Ecto neural progenitor cell (in vitro differentiated cells): ENCODE measurements at regions not wholly inside any gene's neighbourhood (a gene's known extent, or its start where the extent isn't known, plus 50 kb on each side); places are given as distances from the start of the nearest gene placed in this dataset.

ENCODE experiments used
- DNase-seq: peaks from one replicate; pipeline ENCODE4 v3.0.0-alpha.2; 2018; ENCODE audit warnings: low spot score

DNA sequence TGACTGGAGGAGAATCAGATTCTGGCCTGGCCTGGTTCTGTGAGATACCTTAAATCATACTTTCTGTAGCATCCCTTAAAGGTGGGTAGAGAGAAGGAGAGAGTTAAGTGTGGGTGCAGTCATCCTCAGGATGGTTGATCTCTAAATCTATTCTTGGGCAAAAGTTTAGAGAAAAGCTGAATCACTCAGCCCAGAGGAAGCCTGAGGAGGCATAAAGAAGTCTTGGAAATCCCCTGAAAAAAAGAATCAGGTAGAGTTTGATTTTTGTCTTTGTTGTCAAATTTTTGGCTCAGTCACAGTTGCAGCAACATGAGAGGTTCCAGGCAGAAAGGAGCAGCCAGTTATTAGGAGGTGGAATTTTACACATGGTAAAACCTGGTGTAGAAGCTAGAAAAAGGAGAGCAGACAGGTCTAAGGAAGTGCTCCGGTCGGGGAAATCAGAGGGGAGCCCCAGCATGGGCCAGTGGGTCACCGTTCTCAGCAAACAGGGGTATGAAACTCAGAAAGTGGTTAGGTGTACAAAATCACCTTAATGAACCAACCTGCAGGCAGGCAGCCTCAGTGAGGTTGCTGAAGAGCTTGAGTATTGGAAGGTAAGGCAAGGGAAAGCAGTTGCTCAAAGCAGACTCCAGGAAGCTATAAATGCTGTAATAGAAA is 116.2 kb upstream of the CNTLN start:
- DNase-seq, result no peak

DNA sequence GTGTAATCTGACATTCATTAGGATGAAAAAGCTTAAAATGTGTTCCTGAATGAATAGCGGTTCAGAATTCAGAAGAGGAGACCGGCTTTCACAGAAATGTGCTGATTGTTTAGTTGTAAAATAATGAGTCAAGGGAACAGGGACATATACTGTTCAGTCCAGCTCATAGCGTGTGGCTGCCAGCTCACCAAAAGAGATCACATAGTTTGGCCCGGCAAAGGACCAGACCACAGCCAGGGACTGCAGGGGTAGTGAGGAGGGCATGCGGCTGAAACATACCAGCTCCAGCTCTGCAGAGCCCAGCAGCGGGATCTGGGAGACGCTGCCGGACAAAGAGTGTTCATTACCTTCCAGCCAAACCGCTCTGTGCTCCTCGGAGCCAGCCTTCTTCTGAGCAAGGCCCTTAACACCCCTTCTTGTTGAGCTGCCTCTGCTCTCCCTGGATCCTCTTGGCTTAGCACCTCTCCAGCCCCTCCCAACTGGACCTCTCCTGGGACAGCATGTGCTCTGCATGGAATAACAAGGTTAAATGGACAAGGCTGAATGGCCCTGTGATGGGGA is 116.8 kb upstream of the CNTLN start:
- no peak for DNase-seq

DNA sequence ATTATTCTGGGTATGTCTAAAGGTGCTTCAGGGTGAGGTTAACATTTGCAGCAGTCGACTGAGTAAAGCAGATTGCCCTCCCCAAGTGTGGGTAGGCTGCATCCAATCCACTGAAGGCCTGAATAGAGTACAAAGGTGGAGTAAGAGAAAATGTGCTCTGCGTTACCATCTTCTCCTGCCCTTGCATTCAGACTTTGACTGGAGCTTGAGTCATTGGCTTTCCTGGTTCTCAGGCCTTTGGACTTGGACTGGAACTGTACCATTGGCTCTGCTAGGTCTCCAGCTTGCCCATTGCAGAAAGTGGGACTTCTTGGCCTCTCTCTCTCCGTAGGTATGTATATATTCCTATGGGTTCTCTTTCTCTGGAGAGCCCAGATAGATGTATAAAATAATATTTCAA is 120.9 kb upstream of the CNTLN start:
- no peak for DNase-seq

DNA sequence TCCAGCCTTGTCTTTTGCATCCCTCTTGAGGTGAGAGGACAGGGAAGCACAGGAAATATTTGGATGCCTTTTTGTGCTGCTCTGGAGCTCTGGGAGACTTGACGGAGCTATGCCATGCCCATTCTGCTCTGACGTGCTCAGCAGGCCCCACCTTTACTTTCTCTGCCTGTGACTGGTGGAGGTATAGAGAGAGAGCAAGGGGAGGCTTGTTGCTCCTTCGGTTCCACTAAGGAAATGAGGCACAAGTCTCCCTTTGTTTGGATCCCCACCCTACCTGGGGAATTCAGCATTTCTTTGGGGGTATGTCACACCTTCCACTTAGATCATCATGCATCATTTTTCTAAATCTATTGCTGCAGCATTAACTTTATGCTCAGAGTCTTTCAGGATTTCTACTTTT is 121.8 kb upstream of the CNTLN start:
- no peak for DNase-seq

DNA sequence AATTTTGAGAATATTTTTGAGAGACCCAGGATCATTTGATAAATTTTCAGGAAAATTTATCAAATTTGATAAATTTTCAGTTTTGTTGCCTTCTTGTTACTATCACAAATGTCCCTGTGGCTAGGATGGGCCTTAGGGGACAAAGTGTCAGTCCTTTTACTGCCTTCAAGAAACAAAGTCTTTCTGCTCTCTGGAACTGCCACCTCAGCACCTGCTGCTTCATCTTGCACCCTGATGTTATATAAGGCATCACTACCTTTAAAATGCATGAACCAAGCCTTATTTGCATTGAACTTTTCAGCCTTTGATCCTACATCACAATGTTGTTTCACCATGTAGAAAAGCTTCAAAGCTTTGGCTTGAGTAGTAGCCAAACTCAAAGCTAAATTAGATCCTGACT is 123.0 kb upstream of the CNTLN start:
- no peak for DNase-seq

DNA sequence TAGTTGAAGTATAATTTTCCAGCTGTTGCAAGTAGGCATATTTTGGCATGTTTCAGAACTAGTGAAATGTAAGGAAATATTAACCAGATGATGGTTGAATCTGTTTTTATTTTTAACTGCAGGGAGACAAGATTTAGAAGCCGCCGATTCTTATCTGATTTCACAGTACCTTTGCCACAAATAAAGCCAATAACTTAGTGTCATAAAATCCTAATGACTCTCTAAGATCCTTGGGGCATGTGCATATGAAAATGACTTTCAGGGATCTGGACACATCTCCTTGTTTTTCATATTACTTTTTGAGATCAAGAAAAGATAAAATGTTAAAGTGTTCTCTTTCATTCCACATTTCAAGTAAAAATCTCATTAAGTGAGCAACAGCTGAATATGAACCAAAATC is 125.8 kb upstream of the CNTLN start:
- no peak for DNase-seq

- DNase-seq, result no peak
Measured at GRCh38 chr9:17005056-17005823, 129.6 kb upstream of the CNTLN start.

- no peak for DNase-seq
Measured at GRCh38 chr9:17004500-17004899, 130.3 kb upstream of the CNTLN start.

DNA sequence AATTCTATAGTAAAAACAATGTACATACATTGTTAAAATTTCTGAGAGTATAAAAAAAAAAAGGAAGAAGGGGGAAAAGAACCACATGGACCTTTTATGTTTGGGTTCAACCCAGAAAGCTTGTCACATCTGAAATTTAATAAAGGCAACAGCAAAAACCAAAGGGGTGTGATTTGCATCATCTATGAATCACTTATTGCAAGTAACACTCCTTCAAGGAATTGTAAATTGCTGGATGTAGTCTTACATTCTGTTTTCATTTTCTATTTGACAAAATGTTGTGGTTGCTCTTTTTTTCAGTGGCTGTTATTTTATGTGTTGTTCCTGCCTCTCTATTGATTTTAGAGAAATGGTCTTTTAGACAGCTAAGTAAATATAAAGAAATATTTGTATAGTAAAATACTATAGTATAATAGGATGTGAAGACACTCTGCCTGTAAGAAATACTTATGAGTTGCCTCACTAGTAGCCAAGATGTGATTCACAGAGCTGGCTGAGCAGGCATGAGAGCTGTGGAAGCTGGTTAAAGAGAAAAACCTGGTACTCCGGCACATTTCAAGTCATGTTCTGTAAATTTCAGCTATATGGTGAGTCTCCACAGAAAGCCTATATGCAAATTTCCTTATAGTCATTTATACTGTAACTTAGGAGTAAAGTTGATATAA is 131.1 kb upstream of the CNTLN start:
- DNase-seq, result no peak

DNA sequence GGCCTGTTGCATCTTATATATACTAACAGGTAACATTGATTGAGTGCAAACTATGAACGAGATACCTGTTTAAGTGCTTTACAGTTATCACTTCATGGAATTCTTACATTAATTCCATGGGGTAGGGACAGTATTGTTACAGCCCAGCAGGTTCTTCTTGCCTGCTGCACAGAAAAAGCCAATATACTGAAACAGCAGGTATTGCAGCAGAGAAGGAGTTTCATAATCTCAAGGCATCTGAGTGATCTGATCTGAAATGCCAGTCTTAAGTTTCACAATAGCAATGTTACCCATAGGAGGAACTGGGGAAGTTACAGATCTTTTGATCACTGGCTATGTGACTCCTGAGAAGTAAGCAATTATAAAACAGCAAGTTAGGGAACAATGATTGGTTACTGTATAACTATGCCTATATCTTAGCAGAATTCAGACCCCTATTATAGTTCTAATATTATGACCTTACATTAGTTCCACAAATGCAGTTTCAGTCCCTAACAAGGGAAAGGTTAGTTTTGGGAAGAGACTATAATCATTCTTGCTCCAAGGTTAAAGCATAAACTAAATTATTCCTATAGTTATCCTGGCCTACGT is 126.5 kb upstream of the BNC2 start:
- DNase-seq, result no peak

GRCh38 chr9:16992138-16992537 is 121.7 kb upstream of the BNC2 start:
- no peak for DNase-seq

DNA sequence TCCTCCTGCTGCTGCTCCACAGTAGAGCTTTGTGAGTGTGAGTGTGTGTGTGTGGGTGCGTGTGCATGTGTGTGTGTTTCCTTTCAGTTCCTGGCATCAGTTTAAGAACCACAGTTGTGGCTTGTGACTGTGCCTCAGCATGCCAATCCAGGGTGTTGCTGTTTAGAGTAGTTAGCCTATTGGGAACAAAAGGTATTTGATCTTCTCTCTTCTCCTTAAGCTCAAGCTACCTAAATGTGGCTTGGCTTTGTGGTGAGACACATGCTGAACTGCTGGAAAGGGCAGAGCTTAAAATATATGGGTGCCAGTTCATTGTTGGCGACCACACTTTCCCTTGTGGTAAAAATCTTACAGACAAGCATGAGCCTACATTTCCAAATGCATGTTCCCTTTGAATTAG is 116.6 kb upstream of the BNC2 start:
- DNase-seq, result no peak

GRCh38 chr9:16986556-16986955 is 116.1 kb upstream of the BNC2 start:
- DNase-seq, result no peak

GRCh38 chr9:16985559-16986348 is 115.3 kb upstream of the BNC2 start:
- no peak for DNase-seq

- DNase-seq, result no peak
Measured at GRCh38 chr9:16982780-16983310, 112.4 kb upstream of the BNC2 start.

DNA sequence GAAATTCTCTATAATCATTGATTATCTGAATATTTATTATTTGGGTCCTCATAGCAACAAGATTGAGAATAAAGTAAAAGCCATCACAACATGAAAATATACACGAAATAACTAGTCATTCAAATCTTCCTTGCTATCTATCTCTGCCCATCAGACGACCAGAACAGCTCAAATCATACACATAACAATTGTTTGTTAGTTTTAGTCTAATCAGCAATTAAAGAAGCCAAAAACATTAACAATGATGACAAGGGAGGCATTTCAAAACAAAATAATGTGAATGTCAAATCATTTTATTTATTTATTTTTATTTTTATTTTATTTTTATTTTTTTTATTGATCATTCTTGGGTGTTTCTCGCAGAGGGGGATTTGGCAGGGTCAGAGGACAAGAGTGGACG is 106.0 kb upstream of the BNC2 start:
- no peak for DNase-seq

- DNase-seq, result no peak
Measured at GRCh38 chr9:16974436-16974835, 104.0 kb upstream of the BNC2 start.

- no peak for DNase-seq
Measured at GRCh38 chr9:16970321-16970720, 99.9 kb upstream of the BNC2 start.

DNA sequence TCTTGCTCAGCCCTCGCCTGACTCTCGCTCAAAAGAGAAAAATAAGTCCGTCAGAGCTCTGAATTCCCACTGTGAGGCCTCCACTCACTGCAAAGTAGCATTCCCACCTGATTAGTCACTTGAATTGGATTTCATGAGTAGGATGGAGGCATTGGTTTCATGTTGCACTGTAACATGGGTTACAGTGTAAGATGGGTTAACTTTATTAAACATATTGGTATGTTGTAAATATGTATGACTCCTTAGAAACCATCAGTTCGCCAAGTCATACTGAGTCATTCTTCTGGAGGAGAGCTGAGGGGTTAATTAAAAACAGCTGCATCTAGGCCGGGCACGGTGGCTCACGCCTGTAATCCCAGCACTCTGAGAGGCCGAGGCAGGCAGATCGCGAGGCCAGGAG is 93.8 kb upstream of the BNC2 start:
- DNase-seq, result no peak

DNA sequence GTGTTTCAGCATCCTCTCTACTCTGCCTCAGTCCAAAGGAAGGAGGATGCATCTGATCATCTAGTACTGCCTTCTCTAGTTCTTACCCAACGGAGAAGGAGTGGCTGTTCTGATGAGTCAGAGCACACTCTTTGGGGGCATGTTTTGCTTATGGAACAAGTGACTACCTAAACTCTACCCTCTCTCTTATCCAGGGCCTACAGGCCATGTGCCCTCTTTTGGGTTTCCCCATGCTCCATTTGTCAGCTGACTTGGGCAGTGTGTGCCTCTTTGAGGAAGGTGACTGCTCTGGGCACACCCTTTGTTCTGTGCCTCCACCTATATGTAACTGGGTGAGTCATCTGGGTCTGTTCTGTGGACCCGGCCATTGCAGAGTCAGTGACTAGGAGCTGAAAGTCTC is 89.6 kb upstream of the BNC2 start:
- no peak for DNase-seq

- no peak for DNase-seq
Measured at GRCh38 chr9:16959391-16959790, 88.9 kb upstream of the BNC2 start.

DNA sequence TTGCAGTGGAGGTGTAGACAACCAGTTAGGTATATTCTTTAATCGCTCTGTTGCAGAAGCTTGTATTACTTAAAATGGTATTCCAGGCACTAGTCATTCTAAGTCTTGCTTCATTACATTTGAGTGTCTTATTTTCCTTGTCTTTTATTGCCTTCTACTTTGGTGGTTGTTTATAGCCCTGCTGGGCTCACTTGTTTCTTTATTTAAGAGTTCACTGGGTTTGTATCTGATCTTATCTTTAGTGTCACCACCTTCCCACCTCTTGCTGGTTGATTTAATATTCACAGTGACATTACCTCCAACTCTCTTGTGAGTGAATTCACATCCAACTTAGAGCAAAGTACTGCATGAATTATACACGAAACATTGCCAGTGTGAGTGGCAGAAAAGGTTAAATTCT is 83.6 kb upstream of the BNC2 start:
- DNase-seq, result no peak
